WTC11 (cell line): ENCODE measurements at regions not wholly inside any gene's neighbourhood (a gene's known extent, or its start where the extent isn't known, plus 50 kb on each side); places are given as distances from the start of the nearest gene placed in this dataset.

Source experiments
- ARID4B ChIP-seq: sonication (generic); formaldehyde crosslinking; IDR thresholded peaks from 2 replicates; pipeline ENCODE4 v1.8.0; 2023; ENCODE audit warnings: missing genetic modification reagents, mild to moderate bottlenecking, borderline replicate concordance
- CREB1 ChIP-seq: sonication (generic); formaldehyde crosslinking; IDR thresholded peaks from 2 replicates; pipeline ENCODE4 v1.8.0; 2023; ENCODE audit warnings: mild to moderate bottlenecking, missing genetic modification reagents
- CREM ChIP-seq: sonication (generic); formaldehyde crosslinking; IDR thresholded peaks from 2 replicates; pipeline ENCODE4 v1.8.1; 2022; ENCODE audit warnings: mild to moderate bottlenecking, missing genetic modification reagents, moderate library complexity
- CTCF ChIP-seq: fragments of 200-600 bp; IDR thresholded peaks from 2 replicates; pipeline ENCODE4 v1.8.0; 2022; ENCODE audit warnings: antibody characterized with exemption
- ETV6 ChIP-seq: sonication (generic); formaldehyde crosslinking; IDR thresholded peaks from 2 replicates; pipeline ENCODE4 v1.8.1; 2022; ENCODE audit warnings: mild to moderate bottlenecking, missing genetic modification reagents
- FOXJ3 ChIP-seq: sonication (generic); formaldehyde crosslinking; IDR thresholded peaks from 2 replicates; pipeline ENCODE4 v1.9.0; 2021; ENCODE audit warnings: missing genetic modification reagents, mild to moderate bottlenecking, borderline replicate concordance
- NFYB ChIP-seq: sonication (generic); formaldehyde crosslinking; conservative IDR thresholded peaks from 2 replicates; pipeline ENCODE4 v1.8.0; 2022; ENCODE audit warnings: low read depth, missing genetic modification reagents
- RELA ChIP-seq: sonication (generic); formaldehyde crosslinking; IDR thresholded peaks from 2 replicates; pipeline ENCODE4 v1.8.1; 2022; ENCODE audit warnings: missing genetic modification reagents, mild to moderate bottlenecking, borderline replicate concordance
- TF ChIP-seq, protein P1 (sequence below): sonication (generic); formaldehyde crosslinking; IDR thresholded peaks from 2 replicates; pipeline ENCODE4 v1.8.1; 2023; ENCODE audit warnings: mild to moderate bottlenecking, missing genetic modification reagents

- TF ChIP-seq CTCF = peak; percentile 34
- TF ChIP-seq ETV6 (CRISPR knock-in tag) = no peak
- TF ChIP-seq NFYB (CRISPR knock-in tag) = no peak
- TF ChIP-seq ARID4B (CRISPR knock-in tag) = no peak
- no peak for TF ChIP-seq CREB1 (CRISPR knock-in tag)
- TF ChIP-seq, protein P1, sequence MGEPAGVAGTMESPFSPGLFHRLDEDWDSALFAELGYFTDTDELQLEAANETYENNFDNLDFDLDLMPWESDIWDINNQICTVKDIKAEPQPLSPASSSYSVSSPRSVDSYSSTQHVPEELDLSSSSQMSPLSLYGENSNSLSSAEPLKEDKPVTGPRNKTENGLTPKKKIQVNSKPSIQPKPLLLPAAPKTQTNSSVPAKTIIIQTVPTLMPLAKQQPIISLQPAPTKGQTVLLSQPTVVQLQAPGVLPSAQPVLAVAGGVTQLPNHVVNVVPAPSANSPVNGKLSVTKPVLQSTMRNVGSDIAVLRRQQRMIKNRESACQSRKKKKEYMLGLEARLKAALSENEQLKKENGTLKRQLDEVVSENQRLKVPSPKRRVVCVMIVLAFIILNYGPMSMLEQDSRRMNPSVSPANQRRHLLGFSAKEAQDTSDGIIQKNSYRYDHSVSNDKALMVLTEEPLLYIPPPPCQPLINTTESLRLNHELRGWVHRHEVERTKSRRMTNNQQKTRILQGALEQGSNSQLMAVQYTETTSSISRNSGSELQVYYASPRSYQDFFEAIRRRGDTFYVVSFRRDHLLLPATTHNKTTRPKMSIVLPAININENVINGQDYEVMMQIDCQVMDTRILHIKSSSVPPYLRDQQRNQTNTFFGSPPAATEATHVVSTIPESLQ (CRISPR knock-in tag) = no peak
- no peak for TF ChIP-seq CREM
- no peak for TF ChIP-seq FOXJ3 (CRISPR knock-in tag)
- TF ChIP-seq RELA (CRISPR knock-in tag) = no peak
Observed at GRCh38 chr10:52566471-52567246, 205.9 kb downstream of the MBL2 start.
